T47D (cell line): ENCODE measurements at regions not wholly inside any gene's neighbourhood (a gene's known extent, or its start where the extent isn't known, plus 50 kb on each side); places are given as distances from the start of the nearest gene placed in this dataset.

Experiments used
- DNase-seq, 2 experiments: peaks; one replicate each; pipeline versions ENCODE4 v3.0.0 to v3.0.0-alpha.2; 2011 to 2012; ENCODE audit warnings: low read depth in 1 of 2, low spot score in 1 of 2
- JUND ChIP-seq: IDR thresholded peaks from 2 replicates; pipeline ENCODE4 v1.6.1; 2012; ENCODE audit warnings: low read depth
- in situ Hi-C: cut with HindIII; loops from 2 replicates; pipeline ENCODE4 v1.10.0; 2016; ENCODE audit warnings: low sequenced_read_pairs, low pct_unique_long_range_greater_than_20kb

DNA sequence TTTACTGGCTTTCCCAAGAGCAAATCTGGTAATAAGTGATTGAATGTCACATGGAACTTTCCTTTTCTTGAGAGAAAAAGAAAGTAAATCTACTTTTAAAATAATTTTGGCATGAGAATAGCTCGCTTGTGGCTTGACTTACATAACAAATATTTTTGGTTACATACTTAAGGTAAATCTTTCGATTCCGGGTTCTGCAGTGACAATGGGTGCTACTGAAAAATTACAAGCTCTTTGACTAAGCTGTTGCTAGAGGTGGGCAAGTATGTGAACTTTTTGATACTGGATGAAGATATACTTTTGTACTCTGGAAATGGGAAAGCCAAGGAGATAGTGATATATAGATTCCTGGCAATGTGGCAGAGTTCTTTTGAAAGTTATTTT lies 51.9 kb upstream of the OTOL1 start:
- TF ChIP-seq JUND = no peak
- in situ Hi-C loops = no loop called here
- no peak for DNase-seq

DNA sequence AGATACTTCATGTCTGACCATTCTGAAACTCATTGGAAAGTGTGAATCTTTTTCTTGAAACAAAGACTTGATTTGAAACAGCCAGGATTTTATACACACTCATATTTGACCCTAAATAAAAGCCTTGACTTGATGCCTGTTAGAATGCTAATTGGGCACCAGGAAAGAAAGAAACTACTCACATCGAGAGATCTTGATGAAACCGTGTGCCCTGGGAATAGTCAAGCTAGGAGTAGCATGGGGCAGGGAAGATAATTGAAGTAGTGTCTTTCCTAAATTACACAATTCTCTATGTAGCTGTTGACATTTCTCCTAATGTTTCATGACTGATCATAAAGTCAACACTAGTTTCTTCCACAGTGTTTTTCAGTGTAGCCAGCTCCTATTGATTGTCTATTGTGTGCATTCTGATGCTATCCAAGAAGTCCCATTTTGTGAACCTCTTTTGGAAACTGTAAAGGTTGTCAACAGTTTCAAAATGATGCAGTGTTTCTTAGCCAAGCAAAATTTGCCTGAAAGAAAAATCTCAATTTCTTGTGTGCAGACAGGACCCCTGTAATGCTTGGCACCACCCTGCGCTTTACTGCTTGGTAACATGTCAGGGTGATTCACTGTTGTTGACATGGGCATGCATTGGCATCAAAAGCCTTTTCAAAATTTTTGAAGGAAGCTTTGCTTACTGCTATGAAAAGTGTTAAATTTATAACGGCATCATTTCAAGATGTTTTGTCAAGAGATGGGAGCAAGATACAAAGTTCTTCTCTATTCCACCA lies 52.5 kb upstream of the OTOL1 start:
- in situ Hi-C loops = no loop called here
- peak in 1 of 2 experiments; percentile 45 for DNase-seq
- TF ChIP-seq JUND = no peak

DNA sequence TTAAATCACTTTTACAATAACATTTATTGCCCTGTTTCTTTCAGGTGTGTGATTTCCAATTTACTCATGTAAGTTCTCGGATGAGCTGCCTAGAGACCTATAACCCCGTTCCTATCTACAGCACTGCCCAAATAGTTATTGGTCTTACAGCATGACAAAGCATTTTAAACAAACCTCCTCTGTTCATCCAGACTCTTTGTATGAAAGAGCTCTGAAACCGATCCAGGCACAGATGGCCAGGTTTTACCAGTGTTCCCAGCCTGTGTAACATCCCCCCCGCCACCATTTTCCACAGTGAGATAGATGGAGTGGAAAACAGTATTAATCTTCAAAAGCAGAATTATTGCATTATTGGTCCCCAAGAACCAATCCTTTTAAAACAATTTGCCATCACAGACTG lies 59.0 kb upstream of the SPTSSB start:
- DNase-seq = no peak
- in situ Hi-C loops = no loop called here
- TF ChIP-seq JUND = no peak

DNA sequence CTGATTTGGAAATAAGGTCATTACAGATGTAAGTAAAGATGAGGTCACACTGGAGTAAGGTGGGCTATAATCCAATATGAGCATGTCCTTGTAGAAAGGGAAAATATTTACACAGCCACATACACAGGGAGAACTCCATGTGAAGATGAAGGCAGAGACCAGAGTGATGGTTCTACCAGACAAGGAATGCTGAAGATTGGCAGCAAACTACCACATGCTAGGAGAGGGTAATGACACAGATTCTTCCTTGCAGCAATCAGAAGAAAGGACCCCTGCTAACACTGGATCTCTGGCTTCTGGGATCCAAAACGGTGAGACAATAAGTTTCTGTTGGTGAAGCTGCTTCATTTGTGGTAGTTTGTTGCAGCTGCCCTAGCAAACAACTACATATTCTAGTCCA lies 56.0 kb upstream of the SPTSSB start:
- no peak for DNase-seq
- in situ Hi-C loops = no loop called here
- no peak for TF ChIP-seq JUND

DNA sequence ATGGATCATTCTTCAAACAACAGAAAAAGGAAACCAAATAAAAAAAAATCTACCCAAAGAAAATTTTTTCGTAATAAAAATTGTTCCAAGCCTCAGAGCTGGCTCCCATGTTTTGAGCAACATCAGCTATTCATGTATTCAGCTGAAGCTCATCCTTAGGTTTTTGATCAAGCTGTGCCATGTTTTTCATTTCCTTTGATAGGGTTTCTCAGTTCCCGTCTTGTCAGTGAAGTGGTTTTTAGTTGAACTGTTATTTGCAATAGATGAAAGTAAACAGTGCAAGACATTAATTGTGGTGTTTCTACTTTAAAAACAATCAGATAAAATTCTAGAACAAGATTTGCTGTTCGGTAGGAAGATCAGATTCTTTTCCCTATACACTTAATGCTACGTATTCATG lies 55.4 kb upstream of the SPTSSB start:
- no peak for TF ChIP-seq JUND
- DNase-seq = no peak
- in situ Hi-C loops = no loop called here

DNA sequence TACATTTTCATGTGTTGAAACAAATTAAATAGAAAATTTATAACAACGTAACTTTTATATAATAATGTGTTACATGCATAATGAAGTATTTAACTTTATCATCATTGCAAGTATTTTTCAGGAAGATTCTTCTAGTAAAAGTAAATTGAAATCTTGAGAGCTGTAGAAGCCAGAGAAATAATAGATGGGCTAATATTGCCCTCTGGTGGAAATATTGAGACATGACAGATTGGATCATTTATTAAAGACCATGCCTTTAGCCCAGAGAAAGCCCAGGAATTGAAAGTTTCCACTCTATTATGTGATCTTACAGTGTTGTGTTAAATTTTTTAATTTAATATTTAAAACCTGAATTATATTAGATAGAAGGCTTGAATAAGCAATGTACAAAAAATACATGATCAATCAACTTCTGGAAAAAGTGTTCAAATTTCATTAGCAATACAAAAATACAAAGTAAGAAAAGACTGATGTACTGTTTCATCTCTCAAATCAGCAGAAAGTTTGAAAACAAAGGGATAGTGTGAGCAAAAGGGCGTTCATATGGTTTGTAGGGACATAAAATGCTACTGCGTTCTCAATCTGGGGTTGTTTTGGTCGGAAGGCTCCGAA lies 52.7 kb upstream of the SPTSSB start:
- TF ChIP-seq JUND = no peak
- in situ Hi-C loops = no loop called here
- peak; percentile 28 to 80 for DNase-seq

DNA sequence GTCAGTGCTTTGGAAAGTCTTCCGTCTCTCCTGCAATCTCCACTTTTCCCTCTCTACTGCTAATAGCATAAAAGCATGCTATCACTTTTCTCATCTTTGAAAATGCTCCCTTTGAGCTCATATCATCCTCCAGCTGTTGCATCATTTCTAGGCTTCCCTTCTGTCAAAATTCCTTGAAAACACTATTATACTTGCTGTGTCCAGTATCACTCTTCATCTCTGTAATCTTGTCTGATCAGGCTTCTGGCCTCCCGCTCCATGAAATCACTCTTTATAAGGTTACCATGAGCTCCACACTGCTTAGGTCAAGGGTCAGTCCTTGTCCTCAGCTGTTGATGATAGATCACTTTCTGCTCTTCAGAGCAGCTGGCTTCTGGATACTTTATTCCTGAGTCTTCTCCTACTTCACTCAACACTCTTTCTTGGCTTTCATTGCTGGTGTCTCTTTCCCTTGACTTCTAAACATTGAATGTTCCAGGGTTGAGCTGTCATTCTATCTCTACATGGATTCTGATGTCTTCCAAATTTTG lies 50.9 kb upstream of the SPTSSB start:
- in situ Hi-C loops = no loop called here
- no peak; the same call in 1 of the 2 replicates for TF ChIP-seq JUND
- DNase-seq = no peak
